GM19452 (cell line): ENCODE measurements at regions not wholly inside any gene's neighbourhood (a gene's known extent, or its start where the extent isn't known, plus 50 kb on each side); places are given as distances from the start of the nearest gene placed in this dataset.
"Not testable (repeated sequence)": the region's sequence is repeated elsewhere in the genome, so short reads cannot be mapped to it uniquely, and the experiment has no call there.

Experiments
- ATAC-seq: cut with Tn5 transposase; IDR thresholded peaks from one replicate; pipeline ENCODE4 v1.9.1; 2021; ENCODE audit not compliant: unreplicated experiment

- no peak for ATAC-seq
These were observed 466.2 kb upstream of the PBX1 start for GRCh38 chr1:164092603-164093353.

- ATAC-seq = no peak
These were observed 465.4 kb upstream of the PBX1 start for GRCh38 chr1:164093543-164093942.

DNA sequence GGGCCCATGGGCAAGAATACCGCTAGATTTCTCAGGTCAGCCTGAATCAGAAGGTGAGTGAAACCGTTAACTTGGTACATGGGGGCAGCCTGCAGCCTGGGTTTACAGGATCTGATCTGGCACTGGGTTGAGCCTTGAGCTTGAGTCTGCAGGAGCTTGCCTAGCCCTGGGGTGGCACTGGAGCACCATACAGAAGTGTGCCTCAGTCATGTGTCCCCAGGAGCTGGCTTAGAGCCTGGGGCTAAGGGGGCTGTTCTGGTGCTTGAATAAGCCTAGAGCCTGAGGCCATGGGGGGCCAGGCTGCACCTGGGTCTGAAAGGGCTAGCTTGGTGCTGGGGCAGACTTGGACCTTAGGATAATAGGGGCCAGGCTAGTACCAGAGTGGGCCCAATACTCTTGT is 457.2 kb upstream of the PBX1 start:
- no peak for ATAC-seq

- ATAC-seq = no peak
These were observed 427.0 kb upstream of the PBX1 start for GRCh38 chr1:164131949-164132348.

GRCh38 chr1:164137273-164137925 is 421.6 kb upstream of the PBX1 start:
- no peak for ATAC-seq

DNA sequence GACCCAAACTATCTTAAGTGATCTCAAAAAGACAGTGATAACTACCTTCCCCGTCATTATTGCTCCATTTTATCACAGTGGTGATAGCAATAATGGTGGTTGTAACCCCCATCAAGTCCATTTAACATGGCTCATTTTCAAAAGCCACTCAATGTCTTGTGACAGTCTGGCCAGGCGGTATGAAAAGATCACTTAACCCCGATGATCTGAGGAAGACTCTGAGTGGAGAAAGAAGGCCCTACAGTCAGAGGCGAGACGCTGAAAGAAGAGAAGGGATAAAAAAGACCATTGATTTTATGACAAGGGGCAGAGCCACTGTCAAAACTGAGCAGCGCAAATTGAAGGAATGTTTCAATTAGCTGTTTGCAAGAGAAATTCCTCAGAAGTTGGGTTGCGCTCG is 417.2 kb upstream of the PBX1 start:
- no peak for ATAC-seq

DNA sequence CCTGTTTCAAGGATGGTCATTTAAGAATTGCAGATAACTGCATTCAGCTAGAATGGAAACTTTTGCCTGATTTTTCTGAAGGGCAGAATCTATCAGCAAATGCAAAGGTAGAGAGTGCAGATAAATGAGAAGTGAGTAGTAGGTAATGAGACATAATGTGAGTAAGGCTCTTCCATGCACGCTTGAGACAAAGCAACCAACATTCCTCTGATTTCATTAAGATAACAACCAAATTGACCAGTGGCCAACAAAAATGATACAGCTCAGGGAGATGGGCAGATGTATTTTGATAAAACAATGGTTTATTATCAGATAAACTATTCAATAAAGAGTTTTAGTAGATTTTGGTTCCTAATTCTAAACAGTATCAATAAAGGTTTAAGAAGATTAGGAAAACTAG is 404.4 kb upstream of the PBX1 start:
- ATAC-seq = no peak

- no peak for ATAC-seq
These were observed 403.6 kb upstream of the PBX1 start for GRCh38 chr1:164155347-164155746.

DNA sequence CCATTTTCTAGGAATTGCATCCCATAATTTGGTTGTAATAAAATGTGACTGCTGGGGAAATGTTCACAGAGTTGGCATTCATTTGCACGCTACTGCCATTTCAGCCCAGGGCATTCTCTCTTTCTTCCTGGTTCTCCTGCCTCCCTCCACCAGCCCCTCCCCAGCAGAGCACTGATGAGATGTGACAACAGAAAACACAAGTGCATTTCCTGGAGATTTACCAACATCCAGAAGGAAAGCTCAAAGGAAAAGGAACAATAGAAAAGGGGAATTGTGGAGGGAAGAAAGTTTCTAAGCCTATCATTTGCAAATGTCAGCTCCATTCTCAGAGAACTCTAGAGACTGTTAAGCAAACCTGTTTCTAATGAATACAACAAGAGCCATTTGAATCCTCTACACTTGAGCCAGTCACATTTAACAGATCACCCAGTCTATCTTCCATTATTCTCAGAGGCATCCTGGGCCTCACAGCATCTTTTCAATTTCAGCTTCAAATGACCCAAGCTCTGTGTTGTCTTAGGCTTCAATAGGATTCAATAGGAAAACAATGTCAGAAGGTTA is 395.6 kb upstream of the PBX1 start:
- ATAC-seq = no peak

DNA sequence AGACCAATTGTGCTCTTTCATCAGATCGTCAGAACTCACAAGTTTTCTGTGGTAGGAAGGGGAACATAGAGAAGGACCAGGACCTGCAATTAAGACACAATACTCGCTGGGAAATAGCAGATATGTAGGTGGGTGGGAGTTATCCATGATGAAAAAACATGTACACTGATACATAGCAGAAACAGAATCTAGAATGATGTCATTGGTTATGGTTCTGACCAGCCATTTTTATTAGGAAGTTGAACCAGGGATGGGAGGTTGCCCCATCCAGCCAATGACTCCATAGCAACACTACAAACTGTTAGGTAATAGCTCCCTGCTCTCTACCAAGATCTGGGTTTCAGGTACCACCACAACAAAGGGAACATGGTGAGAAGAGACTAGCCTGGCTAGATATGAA is 393.5 kb upstream of the PBX1 start:
- no peak for ATAC-seq

DNA sequence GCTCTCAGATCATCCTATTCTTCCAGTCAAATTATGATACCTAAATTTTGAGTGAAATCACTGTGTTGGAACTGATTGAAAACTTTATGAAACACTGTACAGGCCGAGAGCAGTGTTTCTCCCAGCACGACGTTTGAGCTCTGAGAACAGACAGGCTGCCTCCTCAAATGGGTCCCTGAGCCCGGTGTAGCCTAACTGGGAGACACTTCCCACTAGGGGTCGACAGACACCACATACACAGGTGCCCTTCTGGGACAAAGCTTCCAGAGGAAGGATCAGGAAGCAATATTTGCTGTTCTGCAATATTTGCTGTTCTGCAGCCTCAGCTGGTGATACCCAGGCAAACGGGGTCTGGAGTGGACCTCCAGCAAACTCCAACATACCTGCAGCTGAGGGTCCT is 392.5 kb upstream of the PBX1 start:
- ATAC-seq = not testable (repeated sequence)

DNA sequence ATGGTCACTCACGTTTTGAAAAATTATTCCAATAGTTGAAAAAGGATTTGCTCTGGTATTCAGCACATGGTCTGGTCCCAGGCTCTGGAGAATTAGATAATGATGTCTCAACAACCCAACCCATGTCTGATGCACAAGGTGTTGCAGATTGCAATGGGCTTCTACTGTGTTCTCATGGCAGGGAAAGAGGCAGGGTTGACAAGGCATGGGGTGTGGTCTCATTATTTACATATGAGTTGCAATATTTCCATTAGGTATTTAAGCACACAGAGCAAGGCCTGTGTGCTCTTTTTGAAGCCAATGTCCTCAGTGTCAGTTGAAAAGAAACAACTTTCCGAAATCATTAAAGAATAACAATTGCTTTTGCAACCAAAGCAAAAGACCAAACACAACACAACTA is 381.9 kb upstream of the PBX1 start:
- no peak for ATAC-seq

GRCh38 chr1:164180824-164181223 is 378.2 kb upstream of the PBX1 start:
- no peak for ATAC-seq

DNA sequence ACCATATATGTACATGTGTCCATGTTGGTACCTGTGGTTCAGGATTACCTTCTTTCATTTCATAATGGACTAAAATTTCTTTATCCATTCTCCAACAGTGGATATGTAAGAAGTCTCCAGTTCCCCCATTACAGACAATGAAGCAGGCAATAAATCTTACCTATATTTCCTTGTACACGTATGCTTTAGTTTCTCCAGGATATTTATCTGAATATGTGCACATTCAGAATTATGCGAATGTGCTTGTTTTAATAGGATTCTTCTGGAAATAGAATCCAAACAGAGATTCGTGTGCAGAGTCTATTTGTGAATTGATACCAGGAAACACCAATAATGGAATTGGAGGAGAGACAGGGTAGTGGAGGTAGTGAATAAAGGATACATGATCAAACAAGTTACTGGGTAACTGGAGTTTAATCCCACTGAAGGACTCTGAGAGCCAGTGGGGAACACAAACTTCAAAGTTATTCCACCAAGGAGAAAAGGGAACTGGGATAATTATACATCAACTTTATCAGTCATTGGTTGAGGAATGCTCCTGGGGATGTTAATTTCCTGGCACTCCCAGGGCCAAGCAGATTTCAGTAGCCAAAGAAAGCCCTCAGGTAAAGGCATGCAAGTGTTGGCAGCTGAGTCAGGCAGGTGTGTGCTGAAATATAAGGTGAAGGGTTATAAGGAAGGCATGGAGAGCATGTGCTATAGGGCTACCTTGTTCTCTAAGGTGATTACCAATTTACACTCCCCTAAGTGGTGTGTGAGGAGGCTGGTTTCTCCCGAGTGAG is 374.9 kb upstream of the PBX1 start:
- no peak for ATAC-seq

GRCh38 chr1:164186881-164187280 is 372.1 kb upstream of the PBX1 start:
- no peak for ATAC-seq

DNA sequence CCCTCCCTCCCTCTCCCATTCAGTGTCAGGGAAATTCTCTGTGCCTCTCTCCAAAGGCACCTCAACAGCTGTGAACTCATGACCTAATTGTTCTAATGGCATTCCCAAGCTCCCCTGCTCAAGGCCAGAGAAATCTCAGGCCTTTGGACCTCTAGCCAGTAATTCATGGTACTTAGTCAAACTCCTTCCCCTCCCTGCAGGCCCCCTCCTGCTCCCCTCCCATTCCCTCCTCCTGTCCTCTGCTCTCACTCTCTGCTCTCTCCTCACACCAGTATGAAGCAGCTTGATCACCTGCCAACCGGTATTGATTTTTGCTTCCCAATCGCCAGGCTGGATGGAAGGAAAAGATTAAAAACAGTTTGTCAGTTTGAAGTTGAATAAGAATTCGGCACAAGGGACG is 370.5 kb upstream of the PBX1 start:
- no peak for ATAC-seq

DNA sequence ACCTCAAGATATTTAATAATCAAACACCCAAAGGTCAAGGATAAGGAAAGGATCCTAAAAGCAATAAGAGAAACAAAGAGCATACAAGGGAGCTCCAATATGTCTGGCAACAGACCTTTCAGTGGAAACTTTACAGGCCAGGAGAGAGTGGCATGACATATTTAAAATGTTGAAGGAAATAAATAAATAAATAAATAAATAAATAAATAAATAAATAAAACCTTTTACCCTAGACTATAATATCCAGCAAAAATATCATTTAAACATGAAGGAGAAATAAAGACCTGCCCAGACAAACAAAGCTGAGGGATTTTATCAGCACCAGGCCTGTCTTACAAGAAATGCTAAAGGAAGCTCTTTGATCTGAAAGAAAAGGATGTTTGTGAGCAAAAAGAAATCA is 367.8 kb upstream of the PBX1 start:
- ATAC-seq = no peak

- ATAC-seq = no peak
These were observed 348.7 kb upstream of the PBX1 start for GRCh38 chr1:164210211-164210739.

- no peak for ATAC-seq
These were observed 335.6 kb upstream of the PBX1 start for GRCh38 chr1:164223378-164223777.

DNA sequence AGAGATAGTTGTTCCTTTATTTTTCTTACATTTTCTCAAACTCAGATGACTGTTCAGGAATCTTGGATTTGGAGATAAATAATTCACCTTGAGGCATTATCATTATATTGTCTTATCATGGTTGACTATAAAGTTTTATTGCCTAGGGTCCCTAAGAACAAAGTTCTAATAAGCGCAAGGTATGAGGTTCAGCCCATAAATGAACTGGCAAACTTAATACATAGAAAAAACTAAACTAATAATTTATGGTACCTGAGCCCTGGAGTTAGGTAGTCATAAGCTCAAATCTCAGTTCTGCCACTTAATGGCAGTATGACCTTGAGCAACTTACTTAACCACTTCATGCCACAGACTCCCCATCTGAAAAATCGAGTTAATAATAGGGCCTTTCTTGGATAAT is 334.0 kb upstream of the PBX1 start:
- no peak for ATAC-seq

DNA sequence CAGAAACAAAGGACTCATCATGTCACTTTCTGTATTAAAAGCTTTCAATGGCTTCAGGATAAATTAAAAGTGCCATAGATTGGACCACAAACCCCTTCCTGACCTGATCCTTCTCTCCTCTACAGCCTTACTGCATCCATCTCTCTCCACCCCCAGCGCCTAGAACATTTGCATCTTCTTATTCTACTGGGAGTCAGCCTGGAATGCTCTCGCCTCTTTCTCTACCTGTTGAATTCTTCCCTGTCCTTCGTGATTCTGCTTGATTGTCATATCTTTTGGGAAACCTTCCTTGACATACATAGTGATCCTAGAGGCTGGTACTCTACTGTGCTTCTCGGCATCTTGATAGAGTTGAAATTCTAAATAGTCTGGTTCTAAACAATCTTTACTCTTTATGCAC is 332.0 kb upstream of the PBX1 start:
- no peak for ATAC-seq

DNA sequence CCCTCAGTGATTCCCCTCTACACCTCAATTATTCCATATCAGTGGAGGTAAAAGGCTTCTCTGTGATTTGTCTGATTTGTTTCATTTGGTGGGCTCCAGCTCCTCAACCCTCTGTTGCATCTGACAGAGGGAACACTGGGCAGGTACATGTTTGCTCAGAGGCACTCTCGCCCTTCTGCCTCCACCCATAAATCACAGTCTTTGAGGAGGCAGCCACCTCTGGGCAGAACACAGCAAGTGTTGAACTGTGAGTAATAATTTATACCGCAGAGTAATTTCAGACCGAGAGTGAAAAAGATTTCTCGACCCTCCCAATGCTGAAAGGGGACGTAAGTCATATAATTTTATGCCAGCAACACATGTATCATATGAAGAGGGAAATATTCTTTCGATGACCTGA is 330.1 kb upstream of the PBX1 start:
- no peak for ATAC-seq
